ENCODE measurements at regions not wholly inside any gene's neighbourhood (a gene's known extent, or its start where the extent isn't known, plus 50 kb on each side); places are given as distances from the start of the nearest gene placed in this dataset.

DNA sequence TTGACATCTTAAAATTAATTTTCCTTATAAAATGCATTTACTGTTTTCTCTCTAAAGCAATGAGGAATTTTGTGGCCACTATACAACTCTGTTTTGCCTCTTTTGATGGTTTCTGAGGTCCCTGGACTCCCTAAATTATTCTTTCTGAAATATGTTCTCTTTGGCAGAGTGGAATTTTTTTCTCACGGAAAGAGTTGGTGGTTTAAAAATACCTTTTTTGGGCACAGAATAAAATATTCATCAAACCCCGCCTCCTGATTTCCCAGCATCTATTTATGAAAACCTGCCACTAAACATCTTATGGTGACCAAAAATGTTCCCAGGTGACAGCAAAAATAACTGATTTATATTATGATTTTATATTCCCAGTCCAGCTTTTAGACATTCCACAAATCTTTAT lies 165.3 kb upstream of the SYT6 start:
- intact Hi-C loops (cut with DNase I) = no loop called here
- no peaks in the 10 kb centered on the region for H3K9me3 ChIP-seq
- no peaks in the 10 kb centered on the region for H3K27me3 ChIP-seq
- no peaks in the 10 kb centered on the region for H3K36me3 ChIP-seq
- no peak overlapping the region for H3K4me3 ChIP-seq
- TF ChIP-seq, protein P1, sequence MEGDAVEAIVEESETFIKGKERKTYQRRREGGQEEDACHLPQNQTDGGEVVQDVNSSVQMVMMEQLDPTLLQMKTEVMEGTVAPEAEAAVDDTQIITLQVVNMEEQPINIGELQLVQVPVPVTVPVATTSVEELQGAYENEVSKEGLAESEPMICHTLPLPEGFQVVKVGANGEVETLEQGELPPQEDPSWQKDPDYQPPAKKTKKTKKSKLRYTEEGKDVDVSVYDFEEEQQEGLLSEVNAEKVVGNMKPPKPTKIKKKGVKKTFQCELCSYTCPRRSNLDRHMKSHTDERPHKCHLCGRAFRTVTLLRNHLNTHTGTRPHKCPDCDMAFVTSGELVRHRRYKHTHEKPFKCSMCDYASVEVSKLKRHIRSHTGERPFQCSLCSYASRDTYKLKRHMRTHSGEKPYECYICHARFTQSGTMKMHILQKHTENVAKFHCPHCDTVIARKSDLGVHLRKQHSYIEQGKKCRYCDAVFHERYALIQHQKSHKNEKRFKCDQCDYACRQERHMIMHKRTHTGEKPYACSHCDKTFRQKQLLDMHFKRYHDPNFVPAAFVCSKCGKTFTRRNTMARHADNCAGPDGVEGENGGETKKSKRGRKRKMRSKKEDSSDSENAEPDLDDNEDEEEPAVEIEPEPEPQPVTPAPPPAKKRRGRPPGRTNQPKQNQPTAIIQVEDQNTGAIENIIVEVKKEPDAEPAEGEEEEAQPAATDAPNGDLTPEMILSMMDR (IDR thresholded peaks at IDR 0.05) = no peak
- TF ChIP-seq POLR2A (IDR thresholded peaks at IDR 0.05) = no peak
- 80 to 85% methylated on average over 2 of the region's 2 CpGs for WGBS, 2 donors
- H3K4me1 ChIP-seq = no peaks in the 10 kb centered on the region
- no peak for DNase-seq
- H3K27ac ChIP-seq = no peak overlapping the region

GRCh38 chr1:114316204-114316603 lies 162.5 kb upstream of the SYT6 start:
- WGBS, 2 donors = 75 to 93% methylated on average over 3 of the region's 3 CpGs
- intact Hi-C loops (cut with DNase I) = no loop called here
- no peaks in the 10 kb centered on the region for H3K9me3 ChIP-seq
- no peaks in the 10 kb centered on the region for H3K4me1 ChIP-seq
- H3K27ac ChIP-seq = no peak overlapping the region
- no peak overlapping the region for H3K4me3 ChIP-seq
- no peaks in the 10 kb centered on the region for H3K27me3 ChIP-seq
- no peaks in the 10 kb centered on the region for H3K36me3 ChIP-seq
- DNase-seq = no peak
- TF ChIP-seq, protein P1 (IDR thresholded peaks at IDR 0.05) = no peak
- TF ChIP-seq POLR2A (IDR thresholded peaks at IDR 0.05) = no peak

- DNase-seq = no peak
- Histone ChIP-seq H3K4me1 (no peaks in the 10 kb centered on the region), H3K36me3 (no peaks in the 10 kb centered on the region), H3K27me3 (no peaks in the 10 kb centered on the region), H3K27ac (no peak overlapping the region), H3K4me3 (no peak overlapping the region), H3K9me3 (no peaks in the 10 kb centered on the region)
- no peak for TF ChIP-seq POLR2A (IDR thresholded peaks at IDR 0.05)
- TF ChIP-seq, protein P1 (IDR thresholded peaks at IDR 0.05) = no peak
- intact Hi-C loops (cut with DNase I) = no loop called here
Observed at GRCh38 chr1:114315631-114316030, 162.0 kb upstream of the SYT6 start.

- intact Hi-C loops (cut with DNase I) = no loop called here
- no peak overlapping the region for H3K4me3 ChIP-seq
- no peaks in the 10 kb centered on the region for H3K4me1 ChIP-seq
- H3K27ac ChIP-seq = no peak overlapping the region
- no peak for DNase-seq
- H3K27me3 ChIP-seq = no peaks in the 10 kb centered on the region
- no peaks in the 10 kb centered on the region for H3K36me3 ChIP-seq
- H3K9me3 ChIP-seq = no peaks in the 10 kb centered on the region
- 60 to 74% methylated on average over 3 of the region's 3 CpGs for WGBS, 2 donors
- TF ChIP-seq, protein P1 (IDR thresholded peaks at IDR 0.05) = no peak
- no peak for TF ChIP-seq POLR2A (IDR thresholded peaks at IDR 0.05)
Observed at GRCh38 chr1:114314576-114314975, 160.9 kb upstream of the SYT6 start.

GRCh38 chr1:114314098-114314497 lies 160.4 kb upstream of the SYT6 start:
- Histone ChIP-seq H3K27me3 (no peaks in the 10 kb centered on the region), H3K27ac (no peak overlapping the region), H3K36me3 (no peaks in the 10 kb centered on the region), H3K4me3 (no peak overlapping the region), H3K4me1 (no peaks in the 10 kb centered on the region), H3K9me3 (no peaks in the 10 kb centered on the region)
- no peak for DNase-seq
- 100% methylated on average over 1 of the region's 1 CpG; no CpG with 5 or more reads in 1 of the 2 donors for WGBS, 2 donors
- intact Hi-C loops (cut with DNase I) = no loop called here
- TF ChIP-seq, protein P1 (IDR thresholded peaks at IDR 0.05) = no peak
- TF ChIP-seq POLR2A (IDR thresholded peaks at IDR 0.05) = no peak

Data from esophagus squamous epithelium (tissue), 5 donors.